PC-9 (cell line): ENCODE measurements at regions not wholly inside any gene's neighbourhood (a gene's known extent, or its start where the extent isn't known, plus 50 kb on each side); places are given as distances from the start of the nearest gene placed in this dataset.

Experiments
- BruUV-seq: library from RNA; stranded (reverse); fragments of 400-500 nt; replicated peaks from 2 replicates; lab custom pipeline; 2021; lab: Mats Ljungman, UMichigan
- CTCF ChIA-PET: fragments of 300-600 bp; sonication (Branson Sonifier 250); formaldehyde crosslinking; loops from one replicate; lab custom pipeline; 2022; ENCODE audit warnings: antibody characterized with exemption; lab: Charles Lee
- POLR2A ChIA-PET: fragments of 300-600 bp; sonication (Branson Sonifier 250); formaldehyde crosslinking; loops from one replicate; lab custom pipeline; 2022; ENCODE audit warnings: antibody characterized with exemption; ENCODE audit not compliant: unreplicated experiment; lab: Charles Lee
- DNase-seq, 2 experiments: peaks; one replicate each; pipeline versions ENCODE4 v3.0.0 to v3.0.0-alpha.2; 2015 to 2022; ENCODE audit warnings: mixed read lengths in 1 of 2
- H2AFZ ChIP-seq: fragments of 200-600 bp; sonication (generic); 2 replicates; pipeline ENCODE4 v1.8.1; 2017; ENCODE audit warnings: antibody characterized with exemption
- H3F3A ChIP-seq: fragments of 200-600 bp; sonication (generic); 2 replicates; pipeline ENCODE4 v1.8.1; 2017; ENCODE audit warnings: antibody characterized with exemption, mild to moderate bottlenecking, low read depth; ENCODE audit not compliant: insufficient read depth
- H3K27ac ChIP-seq: fragments of 200-600 bp; sonication (generic); 2 replicates; pipeline ENCODE4 v1.6.1; 2016; ENCODE audit warnings: mixed run types
- H3K27me3 ChIP-seq: fragments of 200-600 bp; sonication (generic); 2 replicates; pipeline ENCODE4 v1.6.1; 2016; ENCODE audit warnings: low read depth, mixed run types; ENCODE audit not compliant: insufficient read depth
- H3K36me3 ChIP-seq: fragments of 200-600 bp; sonication (generic); 2 replicates; pipeline ENCODE4 v1.6.1; 2016; ENCODE audit warnings: low read depth, mixed run types
- H3K4me1 ChIP-seq: fragments of 200-600 bp; sonication (generic); replicated peaks from 2 replicates; pipeline ENCODE4 v1.6.1; 2016; ENCODE audit warnings: mixed run types; ENCODE audit not compliant: insufficient read depth
- H3K4me2 ChIP-seq: fragments of 200-600 bp; sonication (generic); 2 replicates; pipeline ENCODE4 v1.6.1; 2017; ENCODE audit warnings: mixed run types
- H3K4me3 ChIP-seq: fragments of 200-600 bp; sonication (generic); 2 replicates; pipeline ENCODE4 v1.6.1; 2016; ENCODE audit warnings: mixed run types
- H3K79me2 ChIP-seq: fragments of 200-600 bp; sonication (generic); 2 replicates; pipeline ENCODE4 v1.6.1; 2017; ENCODE audit warnings: low read depth, mixed run types
- H3K9me2 ChIP-seq: fragments of 200-600 bp; sonication (generic); 2 replicates; pipeline ENCODE4 v1.8.1; 2017; ENCODE audit warnings: mild to moderate bottlenecking; ENCODE audit not compliant: insufficient read depth
- H3K9me3 ChIP-seq: fragments of 200-600 bp; sonication (generic); 2 replicates; pipeline ENCODE4 v1.8.1; 2016; ENCODE audit warnings: low read depth; ENCODE audit not compliant: insufficient read depth
- H4K20me1 ChIP-seq: fragments of 200-600 bp; sonication (generic); 2 replicates; pipeline ENCODE4 v1.8.1; 2017; ENCODE audit not compliant: insufficient read depth
- CTCF ChIP-seq: fragments of 200-600 bp; sonication (generic); conservative IDR thresholded peaks from 2 replicates; pipeline ENCODE4 v1.6.1; 2017; ENCODE audit warnings: mixed run types, antibody characterized with exemption, mild to moderate bottlenecking, moderate library complexity
- EZH2 ChIP-seq: fragments of 200-600 bp; sonication (generic); IDR thresholded peaks from 2 replicates; pipeline ENCODE4 v1.8.0; 2017; ENCODE audit warnings: antibody characterized with exemption, low read depth
- intact Hi-C: fragments of 100-400 bp; cut with micrococcal nuclease; formaldehyde crosslinking; loops from one replicate; pipeline ENCODE4 v1.10.0; 2022; ENCODE audit not compliant: unreplicated experiment

- no peak overlapping the region for H3K4me3 ChIP-seq
- H3K79me2 ChIP-seq = no peaks in the 10 kb centered on the region
- ChIA-PET CTCF (no interaction called here), POLR2A (interaction anchor here (0.6 kb wide), 2 partner anchors 228 to 1898 kb away, joined by 4 to 8 read pairs; no protein-coding TSS in a partner anchor)
- no peak for DNase-seq
- peaks cover 36% of the 10 kb centered on the region for H3K4me1 ChIP-seq
- 0 out of 2 replicates have a peak overlapping the region, but pooled peaks have one; percentile 36 for H2AFZ ChIP-seq
- H3F3A ChIP-seq = peaks cover 9% of the 10 kb centered on the region; the same call in 1 of the 2 replicates
- 0 out of 2 replicates have a peak, but pooled peaks cover 11% of the 10 kb centered on the region for H3K9me3 ChIP-seq
- H4K20me1 ChIP-seq = no peaks in the 10 kb centered on the region
- H3K9me2 ChIP-seq = no peaks in the 10 kb centered on the region
- intact Hi-C loops = no loop called here
- no peak overlapping the region; the same call in 1 of the 2 replicates for H3K4me2 ChIP-seq
- no TSS peak for BruUV-seq
- no peaks in the 10 kb centered on the region for H3K27me3 ChIP-seq
- H3K27ac ChIP-seq = peak overlapping the region; percentile 11; the same call in 1 of the 2 replicates
- no peak for TF ChIP-seq CTCF
- no peak for TF ChIP-seq EZH2
- no peaks in the 10 kb centered on the region for H3K36me3 ChIP-seq
These were observed 120.9 kb downstream of the SLC17A6 start for GRCh38 chr11:22459048-22459447.

GRCh38 chr11:22458161-22458560 lies 120.0 kb downstream of the SLC17A6 start:
- ChIA-PET POLR2A (no interaction called here), CTCF (no interaction called here)
- intact Hi-C loops = no loop called here

GRCh38 chr11:22456993-22457762 lies 119.0 kb downstream of the SLC17A6 start:
- Histone ChIP-seq H3K27ac (peak overlapping the region; percentile 34; the same call in 1 of the 2 replicates), H3K36me3 (no peaks in the 10 kb centered on the region), H3K9me2 (no peaks in the 10 kb centered on the region), H3K79me2 (no peaks in the 10 kb centered on the region), H2AFZ (no peak overlapping the region), H3K4me3 (no peak overlapping the region), H3K4me1 (peaks cover 36% of the 10 kb centered on the region), H3K27me3 (no peaks in the 10 kb centered on the region), H4K20me1 (no peaks in the 10 kb centered on the region), H3K4me2 (peak overlapping the region; percentile 67), H3K9me3 (0 out of 2 replicates have a peak, but pooled peaks cover 11% of the 10 kb centered on the region), H3F3A (peaks cover 9% of the 10 kb centered on the region; the same call in 1 of the 2 replicates)
- ChIA-PET CTCF (no interaction called here), POLR2A (no interaction called here)
- TF ChIP-seq EZH2 (no peak), CTCF (no peak)
- peak; percentile 42 to 51 for DNase-seq
- no TSS peak for BruUV-seq
- intact Hi-C loops = no loop called here

More at GRCh38 chr11:22458161-22458560, 120.0 kb downstream of the SLC17A6 start:
- Histone ChIP-seq H3F3A (peaks cover 9% of the 10 kb centered on the region; the same call in 1 of the 2 replicates), H3K4me1 (peaks cover 36% of the 10 kb centered on the region), H3K27me3 (no peaks in the 10 kb centered on the region), H2AFZ (no peak overlapping the region), H3K9me2 (no peaks in the 10 kb centered on the region), H4K20me1 (no peaks in the 10 kb centered on the region), H3K4me2 (no peak overlapping the region), H3K79me2 (no peaks in the 10 kb centered on the region), H3K4me3 (no peak overlapping the region), H3K27ac (no peak overlapping the region), H3K36me3 (no peaks in the 10 kb centered on the region), H3K9me3 (0 out of 2 replicates have a peak, but pooled peaks cover 11% of the 10 kb centered on the region)
- BruUV-seq = no TSS peak
- TF ChIP-seq CTCF = no peak
- TF ChIP-seq EZH2 = no peak
- no peak for DNase-seq
